Astrocyte (in vitro differentiated cells and primary cell): ENCODE measurements at regions not wholly inside any gene's neighbourhood (a gene's known extent, or its start where the extent isn't known, plus 50 kb on each side); places are given as distances from the start of the nearest gene placed in this dataset.

Experiments
- DNase-seq: peaks from one replicate; pipeline ENCODE4 v3.0.0-alpha.2; 2010; ENCODE audit warnings: low read depth
- FAIRE-seq: peaks from 2 replicates; lab custom pipeline; 2011; peaks lifted over from hg19 to GRCh38; lab: Jason Lieb, UNC
- H2AFZ ChIP-seq: 2 replicates; pipeline ENCODE4 v1.6.0; 2012; ENCODE audit warnings: low read depth, low read length, inconsistent platforms
- H3K27ac ChIP-seq: 2 replicates; pipeline ENCODE4 v1.5.1; 2011; ENCODE audit warnings: low read depth, low read length, inconsistent platforms
- H3K27me3 ChIP-seq: 2 replicates; pipeline ENCODE4 v1.6.0; 2011; ENCODE audit warnings: low read length, inconsistent platforms; ENCODE audit not compliant: insufficient read depth
- H3K36me3 ChIP-seq: 2 replicates; pipeline ENCODE4 v1.5.1; 2011; ENCODE audit warnings: low read length, inconsistent platforms; ENCODE audit not compliant: insufficient read depth
- H3K4me1 ChIP-seq: 2 replicates; pipeline ENCODE4 v1.5.1; 2011; ENCODE audit warnings: low read length, inconsistent platforms; ENCODE audit not compliant: insufficient read depth
- H3K4me2 ChIP-seq: 2 replicates; pipeline ENCODE4 v1.6.0; 2012; ENCODE audit warnings: low read length, inconsistent platforms
- H3K4me3 ChIP-seq: 2 replicates; pipeline ENCODE4 v1.5.1; 2011; ENCODE audit warnings: low read depth, mild to moderate bottlenecking, low read length, inconsistent platforms; ENCODE audit not compliant: insufficient read depth
- H3K79me2 ChIP-seq: 2 replicates; pipeline ENCODE4 v1.6.0; 2012; ENCODE audit warnings: mild to moderate bottlenecking, low read length, inconsistent platforms; ENCODE audit not compliant: insufficient read depth
- H3K9ac ChIP-seq: 2 replicates; pipeline ENCODE4 v1.6.0; 2012; ENCODE audit warnings: mild to moderate bottlenecking, low read length, inconsistent platforms
- H3K9me3 ChIP-seq: 2 replicates; pipeline ENCODE4 v1.5.1; 2012; ENCODE audit warnings: low read depth, mild to moderate bottlenecking, low read length, inconsistent platforms; ENCODE audit not compliant: insufficient read depth
- H4K20me1 ChIP-seq: 2 replicates; pipeline ENCODE4 v1.6.0; 2012; ENCODE audit warnings: low read length, inconsistent platforms; ENCODE audit not compliant: insufficient read depth
- H3K27ac Mint-ChIP-seq: one replicate; pipeline ENCODE4 v1.8.0; 2021; ENCODE audit warnings: mild to moderate bottlenecking, mixed read lengths; ENCODE audit not compliant: unreplicated experiment
- H3K27me3 Mint-ChIP-seq: one replicate; pipeline ENCODE4 v1.8.0; 2021; ENCODE audit warnings: low read depth, mixed read lengths; ENCODE audit not compliant: unreplicated experiment
- H3K36me3 Mint-ChIP-seq: one replicate; pipeline ENCODE4 v1.8.0; 2021; ENCODE audit warnings: low read depth, mixed read lengths; ENCODE audit not compliant: unreplicated experiment
- H3K4me1 Mint-ChIP-seq: one replicate; pipeline ENCODE4 v1.8.0; 2021; ENCODE audit warnings: low read depth, mixed read lengths; ENCODE audit not compliant: unreplicated experiment
- H3K4me3 Mint-ChIP-seq: one replicate; pipeline ENCODE4 v1.8.0; 2021; ENCODE audit warnings: mild to moderate bottlenecking, moderate library complexity, mixed read lengths; ENCODE audit not compliant: unreplicated experiment
- H3K9me3 Mint-ChIP-seq: one replicate; pipeline ENCODE4 v1.8.0; 2021; ENCODE audit warnings: mild to moderate bottlenecking, mixed read lengths; ENCODE audit not compliant: unreplicated experiment
- CTCF ChIP-seq: IDR thresholded peaks from 2 replicates; pipeline ENCODE4 v1.5.1; 2011; ENCODE audit warnings: low read depth, mild to moderate bottlenecking, inconsistent platforms, low read length, moderate library complexity; ENCODE audit not compliant: insufficient read depth
- EZH2 ChIP-seq: IDR thresholded peaks from 2 replicates; pipeline ENCODE4 v1.6.1; 2012; ENCODE audit warnings: mild to moderate bottlenecking, low read length, inconsistent platforms; ENCODE audit not compliant: insufficient read depth

GRCh38 chr9:81477669-81478068 lies 211.7 kb downstream of the TLE1 start:
- Histone ChIP-seq H3K27ac (no peak overlapping the region), H3K4me3 (no peak overlapping the region), H3K27me3 (no peaks in the 10 kb centered on the region), H2AFZ (no peak overlapping the region), H3K4me2 (no peak overlapping the region), H3K9ac (no peak overlapping the region), H3K79me2 (no peaks in the 10 kb centered on the region), H3K36me3 (no peaks in the 10 kb centered on the region), H3K9me3 (no peaks in the 10 kb centered on the region), H3K4me1 (no peaks in the 10 kb centered on the region), H4K20me1 (no peaks in the 10 kb centered on the region)
- Mint-ChIP-seq H3K9me3 (peaks cover 2% of the 10 kb centered on the region), H3K4me1 (peaks cover 13% of the 10 kb centered on the region), H3K27ac (no peak overlapping the region), H3K36me3 (no peaks in the 10 kb centered on the region), H3K27me3 (no peaks in the 10 kb centered on the region), H3K4me3 (no peak overlapping the region)
- no peak for DNase-seq
- TF ChIP-seq CTCF = no peak
- no peak for TF ChIP-seq EZH2
- FAIRE-seq = no peak

- Histone ChIP-seq H3K9me3 (no peaks in the 10 kb centered on the region), H3K4me1 (no peaks in the 10 kb centered on the region), H3K9ac (no peak overlapping the region), H3K4me2 (no peak overlapping the region), H4K20me1 (no peaks in the 10 kb centered on the region), H3K79me2 (no peaks in the 10 kb centered on the region), H3K27me3 (no peaks in the 10 kb centered on the region), H2AFZ (no peak overlapping the region), H3K36me3 (no peaks in the 10 kb centered on the region), H3K27ac (no peak overlapping the region), H3K4me3 (no peak overlapping the region)
- Mint-ChIP-seq H3K9me3 (peaks cover 2% of the 10 kb centered on the region), H3K27ac (no peak overlapping the region), H3K36me3 (no peaks in the 10 kb centered on the region), H3K4me3 (no peak overlapping the region), H3K4me1 (peaks cover 13% of the 10 kb centered on the region), H3K27me3 (no peaks in the 10 kb centered on the region)
- TF ChIP-seq EZH2 (no peak), CTCF (no peak)
- no peak for FAIRE-seq
- DNase-seq = no peak
Observed at GRCh38 chr9:81476813-81477490, 212.4 kb downstream of the TLE1 start.

GRCh38 chr9:81474792-81475191 lies 214.6 kb downstream of the TLE1 start:
- Histone ChIP-seq H3K27me3 (no peaks in the 10 kb centered on the region), H3K79me2 (no peaks in the 10 kb centered on the region), H3K9me3 (no peaks in the 10 kb centered on the region), H2AFZ (no peak overlapping the region), H3K27ac (no peak overlapping the region), H3K9ac (no peak overlapping the region), H4K20me1 (no peaks in the 10 kb centered on the region), H3K4me1 (no peaks in the 10 kb centered on the region), H3K4me2 (no peak overlapping the region), H3K36me3 (no peaks in the 10 kb centered on the region), H3K4me3 (no peak overlapping the region)
- no peak overlapping the region for H3K4me3 Mint-ChIP-seq
- no peaks in the 10 kb centered on the region for H3K9me3 Mint-ChIP-seq
- H3K27ac Mint-ChIP-seq = no peak overlapping the region
- peaks cover 9% of the 10 kb centered on the region for H3K4me1 Mint-ChIP-seq
- DNase-seq = no peak
- no peak for FAIRE-seq
- H3K36me3 Mint-ChIP-seq = no peaks in the 10 kb centered on the region
- TF ChIP-seq CTCF (no peak), EZH2 (no peak)
- H3K27me3 Mint-ChIP-seq = no peaks in the 10 kb centered on the region
